CD4-positive, alpha-beta memory T cell (primary cell): ENCODE measurements at regions not wholly inside any gene's neighbourhood (a gene's known extent, or its start where the extent isn't known, plus 50 kb on each side); places are given as distances from the start of the nearest gene placed in this dataset.

ENCODE experiments used
- CTCF ChIA-PET: fragments of 350-600 bp; sonication (Branson Sonifier 250); formaldehyde crosslinking; loops from one replicate; lab custom pipeline; 2021; ENCODE audit warnings: inconsistent platforms; ENCODE audit not compliant: partially characterized antibody; lab: Charles Lee
- POLR2A ChIA-PET: fragments of 350-600 bp; sonication (Branson Sonifier 250); formaldehyde crosslinking; loops from one replicate; lab custom pipeline; 2021; ENCODE audit not compliant: partially characterized antibody; lab: Charles Lee
- DNase-seq, 5 donors: peaks; one replicate each; pipeline versions ENCODE4 v3.0.0 to v3.0.0-alpha.2; 2020 to 2022; ENCODE audit warnings: mixed read lengths in 1 of 5
- H3K27ac ChIP-seq: one replicate; pipeline ENCODE4 v1.7.0; 2013; ENCODE audit warnings: low read depth, low read length
- H3K27me3 ChIP-seq: 2 replicates; pipeline ENCODE4 v1.7.0; 2013; ENCODE audit warnings: mild to moderate bottlenecking, low read length, moderate library complexity; ENCODE audit not compliant: insufficient read depth
- H3K36me3 ChIP-seq: 2 replicates; pipeline ENCODE4 v1.7.0; 2013; ENCODE audit warnings: mild to moderate bottlenecking, low read length, moderate library complexity; ENCODE audit not compliant: insufficient read depth
- H3K4me1 ChIP-seq: 2 replicates; pipeline ENCODE4 v1.7.0; 2013; ENCODE audit warnings: mild to moderate bottlenecking, low read length, moderate library complexity; ENCODE audit not compliant: insufficient read depth
- H3K4me3 ChIP-seq, 2 donors: one replicate each; pipeline ENCODE4 v1.7.0; 2013; ENCODE audit warnings: low read length in 2 of 2, mild to moderate bottlenecking in 1 of 2
- H3K9me3 ChIP-seq, 2 donors: one replicate each; pipeline ENCODE4 v1.7.0; 2013; ENCODE audit warnings: low read length in 2 of 2, control low read depth in 1 of 2; ENCODE audit not compliant: control insufficient read depth in 1 of 2
- H3K27ac Mint-ChIP-seq, 7 donors: one replicate each; pipeline ENCODE4 v1.8.0; 2020 to 2021; ENCODE audit warnings: mixed read lengths in 7 of 7, mild to moderate bottlenecking in 6 of 7, inconsistent platforms in 3 of 7, moderate library complexity in 3 of 7
- H3K27me3 Mint-ChIP-seq, 2 donors: one replicate each; pipeline ENCODE4 v1.8.0; 2020 to 2021; ENCODE audit warnings: mixed read lengths in 2 of 2
- H3K36me3 Mint-ChIP-seq, 2 donors: one replicate each; pipeline ENCODE4 v1.8.0; 2020 to 2021; ENCODE audit warnings: mixed read lengths in 2 of 2, inconsistent platforms in 1 of 2, mild to moderate bottlenecking in 1 of 2
- H3K4me1 Mint-ChIP-seq, 4 donors: one replicate each; pipeline ENCODE4 v1.8.0; 2020 to 2021; ENCODE audit warnings: mixed read lengths in 4 of 4, mild to moderate bottlenecking in 1 of 4
- H3K4me3 Mint-ChIP-seq, 8 donors: one replicate each; pipeline ENCODE4 v1.8.0; 2020 to 2021; ENCODE audit warnings: mixed read lengths in 8 of 8, mild to moderate bottlenecking in 7 of 8, moderate library complexity in 6 of 8, inconsistent platforms in 3 of 8
- H3K9me3 Mint-ChIP-seq, 8 donors: one replicate each; pipeline ENCODE4 v1.8.0; 2020 to 2021; ENCODE audit warnings: mixed read lengths in 8 of 8, mild to moderate bottlenecking in 5 of 8, inconsistent platforms in 3 of 8, moderate library complexity in 1 of 8
- intact Hi-C: fragments of 100-400 bp; cut with micrococcal nuclease; formaldehyde crosslinking; loops from one replicate; pipeline ENCODE4 v1.15.1; 2023

- intact Hi-C loops, result no loop called here
- H3K27me3 ChIP-seq, result no peaks in the 10 kb centered on the region
- ChIA-PET CTCF (no interaction called here), POLR2A (no interaction called here)
- Mint-ChIP-seq H3K27me3 (no peaks in the 10 kb centered on the region), H3K4me3 (no peak overlapping the region), H3K27ac (no peak overlapping the region), H3K4me1 (no peaks in the 10 kb centered on the region), H3K9me3 (peaks cover 0 to 9% (median under 1%) of the 10 kb centered on the region in 8 donors), H3K36me3 (no peaks in the 10 kb centered on the region)
- no peak for DNase-seq
- H3K36me3 ChIP-seq, result no peaks in the 10 kb centered on the region
- H3K9me3 ChIP-seq, result no peaks in the 10 kb centered on the region
- no peak overlapping the region for H3K4me3 ChIP-seq
- no peaks in the 10 kb centered on the region for H3K4me1 ChIP-seq
- H3K27ac ChIP-seq, result no peak overlapping the region
Observed at GRCh38 chr13:91001371-91001770, 346.1 kb upstream of the MIR17HG start.

- CTCF ChIA-PET, result no interaction called here
- intact Hi-C loops, result no loop called here
Observed at GRCh38 chr13:91014696-91015095, 332.8 kb upstream of the MIR17HG start.

GRCh38 chr13:91017031-91017668 is 330.3 kb upstream of the MIR17HG start:
- H3K27ac ChIP-seq, result no peak overlapping the region
- intact Hi-C loops, result no loop called here
- Mint-ChIP-seq H3K36me3 (no peaks in the 10 kb centered on the region), H3K4me3 (no peak overlapping the region), H3K27ac (no peak overlapping the region), H3K27me3 (no peaks in the 10 kb centered on the region), H3K4me1 (no peaks in the 10 kb centered on the region), H3K9me3 (peaks cover 0 to 8% (median 2%) of the 10 kb centered on the region in 8 donors)
- H3K27me3 ChIP-seq, result no peaks in the 10 kb centered on the region
- H3K4me1 ChIP-seq, result no peaks in the 10 kb centered on the region
- ChIA-PET CTCF (no interaction called here), POLR2A (no interaction called here)
- no peak for DNase-seq
- no peaks in the 10 kb centered on the region for H3K9me3 ChIP-seq
- H3K4me3 ChIP-seq, result no peak overlapping the region
- no peaks in the 10 kb centered on the region for H3K36me3 ChIP-seq

More at GRCh38 chr13:91014696-91015095, 332.8 kb upstream of the MIR17HG start:
- H3K27me3 ChIP-seq, result no peaks in the 10 kb centered on the region
- Mint-ChIP-seq H3K27me3 (no peaks in the 10 kb centered on the region), H3K9me3 (peaks cover 0 to 8% (median 3%) of the 10 kb centered on the region in 8 donors), H3K36me3 (no peaks in the 10 kb centered on the region), H3K4me1 (no peaks in the 10 kb centered on the region), H3K27ac (peak overlapping the region in 1 of 7 donors; percentile 31), H3K4me3 (no peak overlapping the region)
- POLR2A ChIA-PET, result no interaction called here
- no peaks in the 10 kb centered on the region for H3K9me3 ChIP-seq
- no peak overlapping the region for H3K27ac ChIP-seq
- DNase-seq, result no peak
- H3K36me3 ChIP-seq, result no peaks in the 10 kb centered on the region
- H3K4me3 ChIP-seq, result no peak overlapping the region
- no peaks in the 10 kb centered on the region for H3K4me1 ChIP-seq

GRCh38 chr13:91017669-91018053 is 329.8 kb upstream of the MIR17HG start:
- CTCF ChIA-PET, result no interaction called here
- no peak overlapping the region for H3K27ac ChIP-seq
- no peaks in the 10 kb centered on the region for H3K4me1 ChIP-seq
- H3K9me3 Mint-ChIP-seq, result peaks cover 0 to 8% (median 2%) of the 10 kb centered on the region in 8 donors
- H3K4me3 Mint-ChIP-seq, result no peak overlapping the region
- no peaks in the 10 kb centered on the region for H3K36me3 ChIP-seq
- H3K27me3 Mint-ChIP-seq, result no peaks in the 10 kb centered on the region
- H3K27me3 ChIP-seq, result no peaks in the 10 kb centered on the region
- H3K27ac Mint-ChIP-seq, result no peak overlapping the region
- intact Hi-C loops, result no loop called here
- no peak overlapping the region for H3K4me3 ChIP-seq
- POLR2A ChIA-PET, result no interaction called here
- no peaks in the 10 kb centered on the region for H3K4me1 Mint-ChIP-seq
- no peak for DNase-seq
- H3K9me3 ChIP-seq, result no peaks in the 10 kb centered on the region
- no peaks in the 10 kb centered on the region for H3K36me3 Mint-ChIP-seq

- intact Hi-C loops, result no loop called here
- no peaks in the 10 kb centered on the region for H3K9me3 ChIP-seq
- DNase-seq, result no peak
- H3K4me1 Mint-ChIP-seq, result no peaks in the 10 kb centered on the region
- H3K4me1 ChIP-seq, result no peaks in the 10 kb centered on the region
- ChIA-PET CTCF (no interaction called here), POLR2A (no interaction called here)
- no peak overlapping the region for H3K4me3 ChIP-seq
- no peak overlapping the region for H3K27ac Mint-ChIP-seq
- no peaks in the 10 kb centered on the region for H3K36me3 ChIP-seq
- no peaks in the 10 kb centered on the region for H3K27me3 ChIP-seq
- no peak overlapping the region for H3K4me3 Mint-ChIP-seq
- no peak overlapping the region for H3K27ac ChIP-seq
- no peaks in the 10 kb centered on the region for H3K27me3 Mint-ChIP-seq
- H3K9me3 Mint-ChIP-seq, result peaks cover 0 to 7% (median under 1%) of the 10 kb centered on the region in 8 donors
- no peaks in the 10 kb centered on the region for H3K36me3 Mint-ChIP-seq
Observed at GRCh38 chr13:91020461-91021034, 326.9 kb upstream of the MIR17HG start.

- Histone ChIP-seq H3K27ac (no peak overlapping the region), H3K9me3 (no peaks in the 10 kb centered on the region), H3K4me3 (no peak overlapping the region), H3K36me3 (no peaks in the 10 kb centered on the region), H3K27me3 (no peaks in the 10 kb centered on the region), H3K4me1 (no peaks in the 10 kb centered on the region)
- no peaks in the 10 kb centered on the region for H3K27me3 Mint-ChIP-seq
- peaks cover 0 to 7% (median under 1%) of the 10 kb centered on the region in 8 donors for H3K9me3 Mint-ChIP-seq
- DNase-seq, result no peak
- no peaks in the 10 kb centered on the region for H3K36me3 Mint-ChIP-seq
- POLR2A ChIA-PET, result no interaction called here
- intact Hi-C loops, result no loop called here
- no peaks in the 10 kb centered on the region for H3K4me1 Mint-ChIP-seq
- CTCF ChIA-PET, result no interaction called here
- no peak overlapping the region for H3K4me3 Mint-ChIP-seq
- H3K27ac Mint-ChIP-seq, result no peak overlapping the region
Observed at GRCh38 chr13:91024157-91024792, 323.2 kb upstream of the MIR17HG start.

GRCh38 chr13:91025442-91025841 is 322.0 kb upstream of the MIR17HG start:
- no peak overlapping the region for H3K4me3 Mint-ChIP-seq
- no peaks in the 10 kb centered on the region for H3K4me1 ChIP-seq

More at GRCh38 chr13:91025442-91025841, 322.0 kb upstream of the MIR17HG start:
- H3K27ac ChIP-seq, result no peak overlapping the region
- Mint-ChIP-seq H3K36me3 (no peaks in the 10 kb centered on the region), H3K27me3 (no peaks in the 10 kb centered on the region), H3K27ac (no peak overlapping the region), H3K9me3 (peaks cover 0 to 7% (median under 1%) of the 10 kb centered on the region in 8 donors), H3K4me1 (no peaks in the 10 kb centered on the region)
- intact Hi-C loops, result no loop called here
- no peaks in the 10 kb centered on the region for H3K36me3 ChIP-seq
- CTCF ChIA-PET, result no interaction called here
- POLR2A ChIA-PET, result no interaction called here
- H3K9me3 ChIP-seq, result no peaks in the 10 kb centered on the region
- DNase-seq, result no peak
- H3K27me3 ChIP-seq, result no peaks in the 10 kb centered on the region
- H3K4me3 ChIP-seq, result no peak overlapping the region
